ENCODE measurements at regions not wholly inside any gene's neighbourhood (a gene's known extent, or its start where the extent isn't known, plus 50 kb on each side); places are given as distances from the start of the nearest gene placed in this dataset.
"Not testable (repeated sequence)": the region's sequence is repeated elsewhere in the genome, so short reads cannot be mapped to it uniquely, and the experiment has no call there.

DNA sequence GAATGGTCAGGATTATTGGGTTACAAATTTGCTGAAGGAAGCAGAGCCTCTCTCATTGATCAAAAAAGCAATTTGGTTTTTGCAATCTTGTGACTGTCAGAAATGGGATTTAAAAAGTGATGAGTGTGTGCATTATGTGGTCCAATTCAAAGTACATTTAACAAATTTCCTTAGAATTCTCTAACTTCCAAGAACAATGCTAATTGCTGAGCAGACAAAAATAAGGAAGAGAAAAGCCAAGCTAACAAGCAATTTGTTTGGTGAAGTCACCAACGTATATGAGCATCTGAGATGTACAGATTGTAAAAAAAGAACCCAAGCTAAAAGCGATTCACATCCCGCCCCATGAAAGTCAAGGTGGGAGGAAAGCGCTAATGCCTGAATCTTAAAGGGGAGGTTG, 1643.9 kb downstream of the CDH8 start:
- H3K9me3 Mint-ChIP-seq: peaks cover 27% of the 10 kb centered on the region
- H3K27me3 Mint-ChIP-seq: no peaks in the 10 kb centered on the region
- no peak overlapping the region for H3K4me3 Mint-ChIP-seq
- no peaks in the 10 kb centered on the region for H3K36me3 Mint-ChIP-seq (ENCODE audit: low read depth)
- no peak overlapping the region for H3K27ac Mint-ChIP-seq
- no peaks in the 10 kb centered on the region for H3K4me1 Mint-ChIP-seq (ENCODE audit: low read depth)

DNA sequence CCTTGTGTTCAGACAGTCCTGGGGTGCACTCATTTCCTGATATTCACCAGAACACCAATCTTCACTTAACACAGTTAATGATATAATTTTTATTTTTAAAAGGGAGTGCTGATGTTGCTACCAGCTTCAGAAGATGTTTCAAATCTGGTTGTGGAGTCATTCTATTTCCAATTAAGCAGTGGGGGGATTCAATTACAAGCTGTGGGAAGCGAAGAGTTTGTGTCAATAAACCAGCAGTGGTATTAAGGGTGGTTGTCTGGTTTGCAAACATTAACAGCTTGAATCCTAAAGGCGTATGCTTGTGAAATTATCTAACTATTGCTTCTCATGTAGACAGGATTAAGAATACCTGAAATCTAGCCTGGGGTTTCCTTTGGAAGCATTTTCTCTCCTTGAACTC, 1637.5 kb upstream of the GOT2 start:
- Mint-ChIP-seq H3K4me3 (no peak overlapping the region), H3K4me1 (ENCODE audit: low read depth) (no peaks in the 10 kb centered on the region), H3K27ac (no peak overlapping the region), H3K9me3 (peaks cover 13% of the 10 kb centered on the region), H3K27me3 (no peaks in the 10 kb centered on the region), H3K36me3 (ENCODE audit: low read depth) (no peaks in the 10 kb centered on the region)

DNA sequence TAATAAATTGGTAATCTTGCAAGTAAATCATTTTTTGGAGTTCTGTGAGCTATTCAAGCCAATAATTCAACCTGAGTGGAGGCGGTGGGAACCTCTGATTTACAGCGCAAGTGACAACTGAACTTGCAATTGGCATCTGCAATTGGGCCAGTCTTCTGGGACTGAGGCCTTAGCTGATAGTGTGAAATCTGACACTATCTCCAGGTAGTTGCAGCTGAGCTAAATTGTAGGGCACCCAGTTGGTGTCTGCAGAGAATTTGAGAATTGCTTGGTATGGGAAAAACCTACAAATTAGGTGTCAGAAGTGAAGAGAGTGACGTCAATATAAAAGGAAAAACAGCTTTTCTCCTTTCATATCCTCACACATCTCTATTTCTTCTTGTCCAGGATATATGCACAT, 1633.6 kb upstream of the GOT2 start:
- Mint-ChIP-seq H3K27ac (no peak overlapping the region), H3K36me3 (ENCODE audit: low read depth) (no peaks in the 10 kb centered on the region), H3K4me1 (ENCODE audit: low read depth) (no peaks in the 10 kb centered on the region), H3K4me3 (no peak overlapping the region), H3K9me3 (peaks cover 9% of the 10 kb centered on the region), H3K27me3 (no peaks in the 10 kb centered on the region)

DNA sequence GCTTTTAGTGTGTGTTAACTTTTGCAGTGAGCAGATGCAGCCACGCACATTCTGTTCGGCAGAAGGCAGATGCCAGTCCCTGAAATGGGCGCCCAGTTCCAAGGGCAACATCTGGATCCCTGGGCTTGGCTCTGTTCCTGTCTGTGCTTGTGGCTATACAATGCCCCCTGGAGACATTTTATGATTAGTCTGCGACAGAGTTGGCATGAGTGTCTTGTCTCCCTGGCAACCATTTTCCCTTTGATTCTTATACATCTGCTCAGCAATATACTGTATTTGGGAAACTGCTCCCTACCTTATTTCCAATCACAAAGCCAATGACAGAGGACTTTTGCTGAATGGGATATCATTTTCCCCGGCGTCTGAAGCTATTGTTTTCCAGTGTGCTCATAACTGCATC, 1629.5 kb upstream of the GOT2 start:
- Mint-ChIP-seq H3K36me3 (ENCODE audit: low read depth) (no peaks in the 10 kb centered on the region), H3K27me3 (no peaks in the 10 kb centered on the region), H3K27ac (no peak overlapping the region), H3K4me1 (ENCODE audit: low read depth) (no peaks in the 10 kb centered on the region), H3K9me3 (peaks cover 4% of the 10 kb centered on the region), H3K4me3 (no peak overlapping the region)

DNA sequence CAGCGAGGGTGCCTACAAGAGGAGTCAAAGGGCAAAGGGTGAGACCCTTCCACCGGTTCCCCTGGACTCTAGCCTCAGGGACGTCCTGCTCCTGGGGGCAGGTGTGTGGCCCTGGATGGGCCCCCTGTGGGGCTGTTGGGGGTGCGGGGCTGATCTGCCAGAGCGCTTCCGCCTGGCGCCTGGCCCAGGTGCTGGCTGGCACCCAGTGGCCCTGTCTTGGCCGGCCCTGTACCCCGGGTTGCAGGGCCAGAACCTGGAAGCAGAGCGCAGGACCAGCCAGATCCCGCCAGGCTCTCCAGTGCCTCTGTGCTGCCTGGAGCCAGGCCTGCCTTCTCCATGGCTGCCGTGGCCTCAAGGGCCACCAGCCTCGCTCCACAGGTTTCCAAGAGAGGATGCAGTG, 1625.8 kb upstream of the GOT2 start:
- H3K27ac Mint-ChIP-seq; H3K4me3 Mint-ChIP-seq; H3K9me3 Mint-ChIP-seq; H3K27me3 Mint-ChIP-seq; H3K4me1 Mint-ChIP-seq (ENCODE audit: low read depth); H3K36me3 Mint-ChIP-seq (ENCODE audit: low read depth): not testable (repeated sequence)

DNA sequence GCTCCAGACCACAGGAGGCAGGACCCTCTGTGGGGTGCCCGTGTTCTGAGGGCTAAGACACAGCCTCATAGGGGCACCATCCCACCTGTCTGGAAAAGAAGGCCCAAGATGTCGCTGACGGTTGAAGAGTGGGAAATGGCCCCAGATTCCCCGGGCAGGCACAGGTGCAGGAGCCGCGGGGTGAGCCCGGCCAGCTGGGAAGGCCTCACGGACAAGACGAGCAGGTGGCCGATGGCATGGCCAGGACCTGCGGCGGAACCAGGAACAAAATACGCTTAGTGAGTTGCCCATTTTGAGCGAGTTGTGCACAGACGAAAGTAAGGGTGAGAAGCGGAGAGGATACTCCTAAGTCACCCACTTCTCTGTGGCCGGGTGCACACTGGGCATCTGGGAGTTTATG, 1625.3 kb upstream of the GOT2 start:
- not testable (repeated sequence) for H3K36me3 Mint-ChIP-seq (ENCODE audit: low read depth); H3K27me3 Mint-ChIP-seq; H3K4me1 Mint-ChIP-seq (ENCODE audit: low read depth); H3K9me3 Mint-ChIP-seq; H3K4me3 Mint-ChIP-seq; H3K27ac Mint-ChIP-seq

DNA sequence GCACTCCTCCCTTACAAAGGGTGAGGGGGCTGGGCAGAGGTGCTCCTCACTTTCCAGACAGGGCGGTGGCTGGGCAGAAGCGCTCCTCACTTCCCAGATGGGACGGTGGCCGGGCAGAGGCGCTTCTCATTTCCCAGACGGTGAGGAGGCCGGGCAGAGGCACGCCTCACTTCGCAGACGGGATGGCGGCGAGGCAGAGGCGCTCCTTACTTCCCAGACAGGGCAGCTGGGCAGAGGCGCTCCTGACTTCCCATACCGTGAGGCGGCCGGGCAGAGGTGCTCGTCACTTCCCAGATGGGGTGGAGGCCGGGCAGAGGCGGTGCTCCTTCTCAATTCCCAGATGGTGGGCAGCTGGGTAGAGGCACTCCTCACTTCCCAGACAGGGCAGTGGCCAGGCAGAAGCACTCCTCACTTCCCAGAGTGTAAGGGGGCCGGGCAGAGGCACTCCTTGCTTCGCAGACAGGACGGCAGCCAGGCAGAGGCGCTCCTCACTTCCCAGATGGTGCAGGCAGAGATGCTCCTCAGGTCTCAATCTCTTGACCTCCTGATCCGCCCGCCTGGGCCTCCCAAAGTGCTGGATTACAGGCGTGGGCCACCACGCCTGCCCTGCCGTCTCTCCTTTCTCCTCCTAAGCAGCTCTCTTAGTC, 1623.9 kb upstream of the GOT2 start:
- not testable (repeated sequence) for H3K27me3 Mint-ChIP-seq; H3K9me3 Mint-ChIP-seq; H3K4me3 Mint-ChIP-seq; H3K4me1 Mint-ChIP-seq (ENCODE audit: low read depth); H3K27ac Mint-ChIP-seq; H3K36me3 Mint-ChIP-seq (ENCODE audit: low read depth)

DNA sequence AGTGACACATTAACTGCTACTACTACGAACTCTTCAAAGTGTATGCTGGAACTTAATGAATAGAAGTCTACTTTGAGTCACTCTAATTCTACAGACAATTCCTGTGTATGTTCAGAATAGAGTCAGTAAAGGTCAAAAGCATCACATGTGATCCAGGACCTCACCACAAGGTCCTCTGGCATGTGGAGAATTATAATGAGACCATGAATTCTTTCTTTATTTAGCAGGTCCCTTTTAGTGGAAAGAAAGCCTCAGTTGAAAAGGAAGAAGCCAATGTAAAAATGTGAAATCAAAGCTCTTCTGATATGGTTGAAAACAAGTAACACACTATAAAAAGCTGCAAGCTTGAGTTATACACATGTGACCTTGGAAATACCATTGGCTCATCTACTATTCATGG, 1612.1 kb upstream of the GOT2 start:
- H3K4me1 Mint-ChIP-seq (ENCODE audit: low read depth): no peaks in the 10 kb centered on the region
- H3K9me3 Mint-ChIP-seq: peaks cover 21% of the 10 kb centered on the region
- H3K27me3 Mint-ChIP-seq: no peaks in the 10 kb centered on the region
- H3K4me3 Mint-ChIP-seq: no peak overlapping the region
- H3K36me3 Mint-ChIP-seq (ENCODE audit: low read depth): no peaks in the 10 kb centered on the region
- H3K27ac Mint-ChIP-seq: no peak overlapping the region

DNA sequence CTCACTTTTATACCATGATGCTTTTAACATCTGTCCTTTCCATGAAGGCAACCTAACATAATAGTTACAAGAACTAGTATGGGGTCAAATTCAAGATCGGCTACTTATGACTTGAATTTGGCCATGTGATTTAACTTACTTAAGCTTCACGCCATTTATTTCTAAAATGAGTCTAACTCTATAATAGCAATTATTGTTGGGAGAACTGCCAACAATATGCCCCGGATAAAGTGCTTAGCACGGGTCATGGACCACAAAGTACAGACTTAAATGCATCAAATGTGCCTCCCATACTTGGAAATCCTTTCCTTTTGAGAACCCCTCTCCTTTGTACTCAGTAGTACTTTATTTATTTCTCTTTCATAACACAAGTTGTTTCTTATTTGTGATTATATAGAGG, 1603.6 kb upstream of the GOT2 start:
- Mint-ChIP-seq H3K27me3 (no peaks in the 10 kb centered on the region), H3K27ac (no peak overlapping the region), H3K36me3 (ENCODE audit: low read depth) (no peaks in the 10 kb centered on the region), H3K4me3 (no peak overlapping the region), H3K4me1 (ENCODE audit: low read depth) (no peaks in the 10 kb centered on the region), H3K9me3 (peaks cover 18% of the 10 kb centered on the region)

DNA sequence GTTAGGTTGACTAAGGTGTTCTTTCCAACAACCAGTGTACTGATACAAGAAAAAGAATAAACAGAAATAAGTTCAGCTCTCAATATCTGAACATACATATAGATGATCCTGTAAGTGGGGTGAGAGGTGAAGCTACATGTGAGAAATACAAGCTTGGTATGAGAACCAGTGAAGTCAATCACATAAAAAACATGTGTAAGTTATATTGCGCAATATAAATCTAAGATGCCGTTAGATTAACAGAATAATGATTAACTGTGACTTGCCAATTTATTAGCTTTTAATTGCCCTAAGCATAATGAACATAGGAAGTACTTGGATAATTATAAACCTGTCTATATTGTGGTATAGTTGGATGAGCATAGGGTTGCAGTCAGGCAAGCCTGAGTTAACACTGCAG, 1597.1 kb upstream of the GOT2 start:
- no peaks in the 10 kb centered on the region for H3K27me3 Mint-ChIP-seq
- no peaks in the 10 kb centered on the region for H3K36me3 Mint-ChIP-seq (ENCODE audit: low read depth)
- H3K4me1 Mint-ChIP-seq (ENCODE audit: low read depth): no peaks in the 10 kb centered on the region
- no peak overlapping the region for H3K4me3 Mint-ChIP-seq
- no peak overlapping the region for H3K27ac Mint-ChIP-seq
- peaks cover 18% of the 10 kb centered on the region for H3K9me3 Mint-ChIP-seq

DNA sequence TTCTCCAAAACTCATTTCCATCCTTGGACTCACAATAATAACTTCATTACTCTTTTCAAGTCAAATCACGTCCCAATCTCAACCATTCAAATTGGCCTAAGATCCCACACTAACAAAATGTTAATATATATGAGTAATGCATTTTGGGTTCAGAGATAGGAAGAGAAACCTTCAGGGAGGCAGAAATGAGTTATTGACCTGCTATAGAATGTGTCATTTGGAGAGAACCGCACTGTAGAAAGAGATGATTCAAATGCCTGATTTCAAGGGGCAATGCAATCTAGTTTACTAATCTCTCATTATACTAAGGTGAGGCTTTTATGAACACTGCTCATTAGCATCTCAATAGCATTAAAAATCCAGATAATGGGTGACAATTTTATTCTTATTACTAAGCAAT, 1595.0 kb upstream of the GOT2 start:
- Mint-ChIP-seq H3K36me3 (ENCODE audit: low read depth) (no peaks in the 10 kb centered on the region), H3K4me1 (ENCODE audit: low read depth) (no peaks in the 10 kb centered on the region), H3K27ac (no peak overlapping the region), H3K27me3 (no peaks in the 10 kb centered on the region), H3K9me3 (peaks cover 15% of the 10 kb centered on the region), H3K4me3 (no peak overlapping the region)

DNA sequence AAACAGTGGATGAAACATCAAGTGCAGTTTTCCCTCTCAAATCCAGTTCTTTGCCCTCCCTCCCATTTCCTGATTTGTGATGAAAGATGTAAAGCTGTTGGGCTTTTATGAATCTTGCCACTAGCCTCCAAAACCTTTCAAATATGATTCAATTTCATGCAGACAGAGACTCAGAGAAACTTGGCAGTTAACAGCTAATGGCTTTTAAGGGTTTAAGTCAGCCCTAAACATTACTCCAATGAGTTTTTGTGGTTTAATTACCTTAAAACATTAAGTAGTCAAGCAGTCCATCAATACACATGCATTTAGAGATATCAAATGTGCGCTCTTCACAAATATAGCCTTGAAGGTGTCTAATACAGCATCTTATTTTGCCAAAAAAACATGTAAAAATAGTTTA, 1594.0 kb upstream of the GOT2 start:
- H3K27ac Mint-ChIP-seq: no peak overlapping the region

DNA sequence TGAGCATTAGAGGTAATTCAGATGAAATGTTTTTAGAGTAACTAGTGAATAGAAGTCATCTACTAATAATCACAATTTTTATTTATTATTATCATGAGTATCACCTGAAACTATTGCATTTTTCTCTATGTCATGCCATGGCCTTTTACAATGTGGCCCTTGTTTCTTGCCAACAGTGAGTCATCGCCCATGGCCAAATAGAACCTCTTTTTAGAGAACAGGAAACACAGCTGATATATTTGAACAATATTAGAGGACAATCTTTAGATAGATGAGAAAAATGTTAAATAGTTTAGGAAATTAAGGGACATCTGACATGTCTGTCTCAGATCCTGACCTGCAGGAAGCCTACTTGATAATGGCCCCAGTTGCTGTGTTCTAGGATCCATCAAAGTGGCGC, 1584.4 kb upstream of the GOT2 start:
- Mint-ChIP-seq H3K9me3 (peaks cover 19% of the 10 kb centered on the region), H3K36me3 (ENCODE audit: low read depth) (no peaks in the 10 kb centered on the region), H3K27ac (no peak overlapping the region), H3K4me1 (ENCODE audit: low read depth) (no peaks in the 10 kb centered on the region), H3K27me3 (no peaks in the 10 kb centered on the region), H3K4me3 (no peak overlapping the region)

More for the DNA sequence above, 1594.0 kb upstream of the GOT2 start:
- Mint-ChIP-seq H3K4me3 (no peak overlapping the region), H3K27me3 (no peaks in the 10 kb centered on the region), H3K4me1 (ENCODE audit: low read depth) (no peaks in the 10 kb centered on the region), H3K36me3 (ENCODE audit: low read depth) (no peaks in the 10 kb centered on the region), H3K9me3 (peaks cover 15% of the 10 kb centered on the region)

DNA sequence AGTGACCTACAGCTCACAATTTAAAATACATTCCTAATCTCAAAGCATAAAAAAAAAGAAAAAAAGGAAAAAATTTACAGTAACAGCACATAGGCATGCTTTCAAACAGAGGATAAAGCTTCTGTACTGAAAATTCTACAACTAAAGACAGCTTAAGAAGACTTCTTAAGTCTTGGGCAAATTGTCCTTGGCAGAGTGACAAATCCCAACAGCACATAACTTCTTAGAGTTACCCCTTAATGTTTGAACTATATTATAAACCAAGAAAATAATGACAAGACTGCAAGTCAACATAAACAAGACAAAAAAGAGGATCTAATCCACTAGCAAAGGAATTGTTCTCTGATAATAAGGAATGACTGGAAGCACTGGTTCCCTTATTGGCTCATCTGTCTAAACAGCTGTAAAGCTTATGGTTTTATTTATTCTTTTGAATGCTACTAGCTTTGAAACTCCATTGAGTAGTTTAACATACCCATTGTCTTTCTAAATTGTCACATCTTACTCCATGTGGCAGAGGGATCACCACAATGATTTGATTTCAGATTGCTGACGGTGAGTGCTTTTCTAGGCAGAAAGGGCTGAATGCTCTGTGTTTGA, 1576.8 kb upstream of the GOT2 start:
- Mint-ChIP-seq H3K4me1 (ENCODE audit: low read depth) (no peaks in the 10 kb centered on the region), H3K27me3 (no peaks in the 10 kb centered on the region), H3K4me3 (no peak overlapping the region), H3K9me3 (peaks cover 17% of the 10 kb centered on the region), H3K36me3 (ENCODE audit: low read depth) (no peaks in the 10 kb centered on the region), H3K27ac (no peak overlapping the region)

DNA sequence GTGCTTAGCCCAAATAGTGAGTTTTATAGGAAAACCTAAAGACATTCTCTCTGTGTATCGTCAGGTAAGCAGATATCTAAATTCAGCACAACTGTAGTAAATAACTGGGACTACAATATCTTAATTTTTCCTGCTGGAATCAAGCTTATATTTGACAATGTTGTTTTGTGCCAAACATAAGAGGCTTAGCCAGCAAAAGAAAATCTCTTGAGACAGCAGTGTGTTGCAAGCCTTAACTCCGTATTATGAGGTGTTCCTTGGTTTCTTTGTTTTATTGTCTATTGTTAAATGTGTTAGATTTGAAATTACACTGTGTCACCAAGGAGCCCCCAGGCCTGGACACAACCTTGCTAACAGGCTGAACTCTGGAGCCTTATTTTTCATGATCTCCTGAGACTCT, 1570.6 kb upstream of the GOT2 start:
- no peaks in the 10 kb centered on the region for H3K27me3 Mint-ChIP-seq
- no peak overlapping the region for H3K27ac Mint-ChIP-seq
- no peaks in the 10 kb centered on the region for H3K36me3 Mint-ChIP-seq (ENCODE audit: low read depth)
- H3K4me1 Mint-ChIP-seq (ENCODE audit: low read depth): no peaks in the 10 kb centered on the region
- H3K4me3 Mint-ChIP-seq: no peak overlapping the region
- peaks cover 11% of the 10 kb centered on the region for H3K9me3 Mint-ChIP-seq

DNA sequence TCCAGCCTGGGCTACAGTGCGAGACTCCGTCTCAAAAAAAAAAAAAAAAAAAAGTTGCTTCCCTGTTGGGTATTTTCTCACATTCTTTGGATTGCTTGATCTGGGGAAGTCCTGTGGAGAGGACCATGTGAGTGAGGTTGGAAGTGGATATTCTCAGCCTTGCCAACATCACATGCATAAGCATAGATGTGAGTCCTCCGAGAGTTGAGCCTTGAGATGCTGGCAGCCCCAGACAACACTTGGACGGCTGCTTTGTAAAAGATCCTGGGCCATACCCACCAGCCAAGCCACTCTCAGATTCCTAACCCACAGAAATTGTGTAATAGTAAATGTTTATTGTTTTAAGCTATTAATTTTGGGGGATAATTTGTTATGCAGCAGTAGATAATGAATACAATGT, 1570.0 kb upstream of the GOT2 start:
- no peak overlapping the region for H3K4me3 Mint-ChIP-seq
- H3K36me3 Mint-ChIP-seq (ENCODE audit: low read depth): no peaks in the 10 kb centered on the region
- H3K4me1 Mint-ChIP-seq (ENCODE audit: low read depth): no peaks in the 10 kb centered on the region
- H3K27ac Mint-ChIP-seq: no peak overlapping the region
- no peaks in the 10 kb centered on the region for H3K27me3 Mint-ChIP-seq
- peaks cover 11% of the 10 kb centered on the region for H3K9me3 Mint-ChIP-seq
